ENCODE measurements at regions not wholly inside any gene's neighbourhood (a gene's known extent, or its start where the extent isn't known, plus 50 kb on each side); places are given as distances from the start of the nearest gene placed in this dataset.

DNA sequence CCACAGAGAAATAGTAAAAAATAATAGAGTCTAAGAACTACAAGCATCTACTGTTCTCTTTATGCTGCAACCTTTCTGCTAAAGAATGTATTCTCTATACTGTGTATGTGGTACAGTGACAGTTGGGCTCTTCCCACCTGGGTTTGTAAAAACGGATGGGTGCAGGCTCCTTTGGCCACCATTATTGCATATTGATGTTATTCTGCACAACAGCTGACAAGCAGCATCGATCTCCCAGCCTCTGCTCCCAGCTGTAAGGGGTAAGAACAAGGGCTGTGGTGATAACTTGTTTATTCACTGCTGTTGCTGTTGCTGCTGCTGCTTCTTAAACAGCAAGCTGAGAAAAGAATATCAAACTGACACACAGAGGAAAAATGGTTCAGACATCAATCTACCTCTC is 56.1 kb downstream of the KCNRG start:
- ATAC-seq = peak; percentile 24; the same call in 2 of the 3 replicates
- TF ChIP-seq SNAI2 (CRISPR knock-in tag; IDR thresholded peaks at IDR 0.05) (no peak), RARB (CRISPR knock-in tag; IDR thresholded peaks at IDR 0.05) (no peak), ESRRG (CRISPR knock-in tag; IDR thresholded peaks at IDR 0.05) (no peak), ZC3H10 (CRISPR knock-in tag; IDR thresholded peaks at IDR 0.05) (no peak), BACH2 (CRISPR knock-in tag; IDR thresholded peaks at IDR 0.05; ENCODE audit: borderline replicate concordance) (no peak)
- TF ChIP-seq, protein P1, sequence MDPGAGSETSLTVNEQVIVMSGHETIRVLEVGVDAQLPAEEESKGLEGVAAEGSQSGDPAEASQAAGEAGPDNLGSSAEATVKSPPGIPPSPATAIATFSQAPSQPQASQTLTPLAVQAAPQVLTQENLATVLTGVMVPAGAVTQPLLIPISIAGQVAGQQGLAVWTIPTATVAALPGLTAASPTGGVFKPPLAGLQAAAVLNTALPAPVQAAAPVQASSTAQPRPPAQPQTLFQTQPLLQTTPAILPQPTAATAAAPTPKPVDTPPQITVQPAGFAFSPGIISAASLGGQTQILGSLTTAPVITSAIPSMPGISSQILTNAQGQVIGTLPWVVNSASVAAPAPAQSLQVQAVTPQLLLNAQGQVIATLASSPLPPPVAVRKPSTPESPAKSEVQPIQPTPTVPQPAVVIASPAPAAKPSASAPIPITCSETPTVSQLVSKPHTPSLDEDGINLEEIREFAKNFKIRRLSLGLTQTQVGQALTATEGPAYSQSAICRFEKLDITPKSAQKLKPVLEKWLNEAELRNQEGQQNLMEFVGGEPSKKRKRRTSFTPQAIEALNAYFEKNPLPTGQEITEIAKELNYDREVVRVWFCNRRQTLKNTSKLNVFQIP (CRISPR knock-in tag; IDR thresholded peaks at IDR 0.05; ENCODE audit: borderline replicate concordance, low read depth) = no peak
- TF ChIP-seq, protein P2, sequence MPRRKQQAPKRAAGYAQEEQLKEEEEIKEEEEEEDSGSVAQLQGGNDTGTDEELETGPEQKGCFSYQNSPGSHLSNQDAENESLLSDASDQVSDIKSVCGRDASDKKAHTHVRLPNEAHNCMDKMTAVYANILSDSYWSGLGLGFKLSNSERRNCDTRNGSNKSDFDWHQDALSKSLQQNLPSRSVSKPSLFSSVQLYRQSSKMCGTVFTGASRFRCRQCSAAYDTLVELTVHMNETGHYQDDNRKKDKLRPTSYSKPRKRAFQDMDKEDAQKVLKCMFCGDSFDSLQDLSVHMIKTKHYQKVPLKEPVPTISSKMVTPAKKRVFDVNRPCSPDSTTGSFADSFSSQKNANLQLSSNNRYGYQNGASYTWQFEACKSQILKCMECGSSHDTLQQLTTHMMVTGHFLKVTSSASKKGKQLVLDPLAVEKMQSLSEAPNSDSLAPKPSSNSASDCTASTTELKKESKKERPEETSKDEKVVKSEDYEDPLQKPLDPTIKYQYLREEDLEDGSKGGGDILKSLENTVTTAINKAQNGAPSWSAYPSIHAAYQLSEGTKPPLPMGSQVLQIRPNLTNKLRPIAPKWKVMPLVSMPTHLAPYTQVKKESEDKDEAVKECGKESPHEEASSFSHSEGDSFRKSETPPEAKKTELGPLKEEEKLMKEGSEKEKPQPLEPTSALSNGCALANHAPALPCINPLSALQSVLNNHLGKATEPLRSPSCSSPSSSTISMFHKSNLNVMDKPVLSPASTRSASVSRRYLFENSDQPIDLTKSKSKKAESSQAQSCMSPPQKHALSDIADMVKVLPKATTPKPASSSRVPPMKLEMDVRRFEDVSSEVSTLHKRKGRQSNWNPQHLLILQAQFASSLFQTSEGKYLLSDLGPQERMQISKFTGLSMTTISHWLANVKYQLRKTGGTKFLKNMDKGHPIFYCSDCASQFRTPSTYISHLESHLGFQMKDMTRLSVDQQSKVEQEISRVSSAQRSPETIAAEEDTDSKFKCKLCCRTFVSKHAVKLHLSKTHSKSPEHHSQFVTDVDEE (CRISPR knock-in tag; IDR thresholded peaks at IDR 0.05) = no peak

DNA sequence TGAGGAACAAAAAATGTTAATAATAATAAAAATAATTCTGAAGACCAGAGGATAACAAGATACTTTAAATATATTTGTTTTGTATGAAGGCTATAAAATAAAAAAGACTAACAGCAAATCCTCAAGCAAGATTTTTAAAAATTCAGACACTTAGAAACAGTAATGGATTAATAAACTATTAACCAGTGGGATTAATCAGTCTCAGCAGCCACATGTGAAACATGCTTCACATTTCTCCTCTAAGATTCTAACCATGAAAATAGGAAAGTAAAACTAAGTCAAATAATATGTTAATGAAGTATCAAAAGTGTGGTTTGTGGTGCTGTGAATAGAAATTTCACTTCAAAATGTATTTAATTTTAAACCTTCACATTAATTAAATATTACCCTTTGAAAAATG is 57.4 kb downstream of the KCNRG start:
- ATAC-seq = no peak
- TF ChIP-seq ZFP30 (CRISPR knock-in tag; IDR thresholded peaks at IDR 0.05) (no peak), BACH2 (CRISPR knock-in tag; IDR thresholded peaks at IDR 0.05; ENCODE audit: borderline replicate concordance) (no peak), SNAI2 (CRISPR knock-in tag; IDR thresholded peaks at IDR 0.05) (no peak)
- TF ChIP-seq, protein P1 (CRISPR knock-in tag; IDR thresholded peaks at IDR 0.05; ENCODE audit: borderline replicate concordance, low read depth) = no peak
- TF ChIP-seq, protein P3, sequence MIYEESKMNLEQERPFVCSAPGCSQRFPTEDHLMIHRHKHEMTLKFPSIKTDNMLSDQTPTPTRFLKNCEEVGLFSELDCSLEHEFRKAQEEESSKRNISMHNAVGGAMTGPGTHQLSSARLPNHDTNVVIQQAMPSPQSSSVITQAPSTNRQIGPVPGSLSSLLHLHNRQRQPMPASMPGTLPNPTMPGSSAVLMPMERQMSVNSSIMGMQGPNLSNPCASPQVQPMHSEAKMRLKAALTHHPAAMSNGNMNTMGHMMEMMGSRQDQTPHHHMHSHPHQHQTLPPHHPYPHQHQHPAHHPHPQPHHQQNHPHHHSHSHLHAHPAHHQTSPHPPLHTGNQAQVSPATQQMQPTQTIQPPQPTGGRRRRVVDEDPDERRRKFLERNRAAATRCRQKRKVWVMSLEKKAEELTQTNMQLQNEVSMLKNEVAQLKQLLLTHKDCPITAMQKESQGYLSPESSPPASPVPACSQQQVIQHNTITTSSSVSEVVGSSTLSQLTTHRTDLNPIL (CRISPR knock-in tag; IDR thresholded peaks at IDR 0.05; ENCODE audit: low read depth) = no peak
- TF ChIP-seq, protein P4, sequence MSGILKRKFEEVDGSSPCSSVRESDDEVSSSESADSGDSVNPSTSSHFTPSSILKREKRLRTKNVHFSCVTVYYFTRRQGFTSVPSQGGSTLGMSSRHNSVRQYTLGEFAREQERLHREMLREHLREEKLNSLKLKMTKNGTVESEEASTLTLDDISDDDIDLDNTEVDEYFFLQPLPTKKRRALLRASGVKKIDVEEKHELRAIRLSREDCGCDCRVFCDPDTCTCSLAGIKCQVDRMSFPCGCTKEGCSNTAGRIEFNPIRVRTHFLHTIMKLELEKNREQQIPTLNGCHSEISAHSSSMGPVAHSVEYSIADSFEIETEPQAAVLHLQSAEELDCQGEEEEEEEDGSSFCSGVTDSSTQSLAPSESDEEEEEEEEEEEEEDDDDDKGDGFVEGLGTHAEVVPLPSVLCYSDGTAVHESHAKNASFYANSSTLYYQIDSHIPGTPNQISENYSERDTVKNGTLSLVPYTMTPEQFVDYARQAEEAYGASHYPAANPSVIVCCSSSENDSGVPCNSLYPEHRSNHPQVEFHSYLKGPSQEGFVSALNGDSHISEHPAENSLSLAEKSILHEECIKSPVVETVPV (CRISPR knock-in tag; IDR thresholded peaks at IDR 0.05) = no peak

DNA sequence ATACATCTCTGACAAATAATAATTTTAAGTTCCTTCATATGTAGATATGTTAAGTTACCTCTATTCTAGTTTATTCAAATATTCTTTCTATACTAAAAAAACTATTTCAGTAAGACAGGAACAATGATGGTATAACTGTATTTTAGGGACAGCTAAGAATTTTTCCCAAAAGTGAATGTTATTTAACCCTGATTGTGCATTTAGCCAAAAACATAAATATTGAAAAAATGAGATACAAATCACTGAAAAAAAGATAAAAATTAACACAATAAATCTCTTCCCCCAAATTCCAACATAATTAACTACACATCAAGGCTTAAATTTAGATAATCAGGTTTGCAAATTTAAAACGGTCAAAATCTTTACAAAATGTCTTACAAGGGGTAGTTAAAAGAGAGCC is 58.1 kb downstream of the KCNRG start:
- ATAC-seq = no peak
- no peak for TF ChIP-seq RARB (CRISPR knock-in tag; IDR thresholded peaks at IDR 0.05)
- TF ChIP-seq, protein P1 (CRISPR knock-in tag; IDR thresholded peaks at IDR 0.05; ENCODE audit: borderline replicate concordance, low read depth) = no peak
- no peak for TF ChIP-seq ZNF70 (CRISPR knock-in tag; IDR thresholded peaks at IDR 0.05)
- no peak for TF ChIP-seq ZFP3 (CRISPR knock-in tag; IDR thresholded peaks at IDR 0.05)
- TF ChIP-seq ZFP30 (CRISPR knock-in tag; IDR thresholded peaks at IDR 0.05) = no peak
- no peak for TF ChIP-seq ARNTL (CRISPR knock-in tag; IDR thresholded peaks at IDR 0.05; ENCODE audit: borderline replicate concordance, low read depth)
- no peak for TF ChIP-seq SNAI2 (CRISPR knock-in tag; IDR thresholded peaks at IDR 0.05)
- TF ChIP-seq TCF4 (CRISPR knock-in tag; IDR thresholded peaks at IDR 0.05; ENCODE audit: borderline replicate concordance) = no peak
- no peak for TF ChIP-seq ISL1 (CRISPR knock-in tag; IDR thresholded peaks at IDR 0.05)
- no peak for TF ChIP-seq ZNF565 (CRISPR knock-in tag; conservative IDR thresholded peaks at IDR 0.05; ENCODE audit: low read depth)

DNA sequence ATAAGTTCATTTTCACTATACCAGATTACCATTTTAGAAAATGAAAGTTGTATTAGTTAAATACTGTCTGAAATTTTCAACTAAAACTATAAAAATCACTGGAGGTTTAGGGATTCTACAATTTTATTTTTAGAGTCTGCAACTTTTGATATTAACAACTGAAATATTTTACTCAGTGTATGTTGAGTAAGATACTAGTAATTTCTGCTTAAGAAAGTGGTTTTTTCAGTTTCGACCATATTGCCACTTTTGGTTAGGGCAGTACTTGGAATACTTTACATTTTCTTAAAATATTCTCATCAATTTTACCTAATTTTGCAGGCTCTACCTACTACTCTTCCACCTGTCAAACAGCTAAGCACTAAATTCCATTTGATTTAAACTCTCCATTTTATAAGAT is 59.6 kb downstream of the KCNRG start:
- no peak for ATAC-seq

More for the DNA sequence above, 59.6 kb downstream of the KCNRG start:
- TF ChIP-seq ISL1 (CRISPR knock-in tag; IDR thresholded peaks at IDR 0.05) = no peak
- TF ChIP-seq PPARA (CRISPR knock-in tag; IDR thresholded peaks at IDR 0.05; ENCODE audit: borderline replicate concordance) = no peak
- TF ChIP-seq, protein P3 (CRISPR knock-in tag; IDR thresholded peaks at IDR 0.05; ENCODE audit: low read depth) = no peak
- TF ChIP-seq ESRRG (CRISPR knock-in tag; IDR thresholded peaks at IDR 0.05) = no peak
- TF ChIP-seq SNAI2 (CRISPR knock-in tag; IDR thresholded peaks at IDR 0.05) = no peak
- no peak for TF ChIP-seq TCF4 (CRISPR knock-in tag; IDR thresholded peaks at IDR 0.05; ENCODE audit: borderline replicate concordance)
- no peak for TF ChIP-seq ZFP3 (CRISPR knock-in tag; IDR thresholded peaks at IDR 0.05)
- TF ChIP-seq, protein P5, sequence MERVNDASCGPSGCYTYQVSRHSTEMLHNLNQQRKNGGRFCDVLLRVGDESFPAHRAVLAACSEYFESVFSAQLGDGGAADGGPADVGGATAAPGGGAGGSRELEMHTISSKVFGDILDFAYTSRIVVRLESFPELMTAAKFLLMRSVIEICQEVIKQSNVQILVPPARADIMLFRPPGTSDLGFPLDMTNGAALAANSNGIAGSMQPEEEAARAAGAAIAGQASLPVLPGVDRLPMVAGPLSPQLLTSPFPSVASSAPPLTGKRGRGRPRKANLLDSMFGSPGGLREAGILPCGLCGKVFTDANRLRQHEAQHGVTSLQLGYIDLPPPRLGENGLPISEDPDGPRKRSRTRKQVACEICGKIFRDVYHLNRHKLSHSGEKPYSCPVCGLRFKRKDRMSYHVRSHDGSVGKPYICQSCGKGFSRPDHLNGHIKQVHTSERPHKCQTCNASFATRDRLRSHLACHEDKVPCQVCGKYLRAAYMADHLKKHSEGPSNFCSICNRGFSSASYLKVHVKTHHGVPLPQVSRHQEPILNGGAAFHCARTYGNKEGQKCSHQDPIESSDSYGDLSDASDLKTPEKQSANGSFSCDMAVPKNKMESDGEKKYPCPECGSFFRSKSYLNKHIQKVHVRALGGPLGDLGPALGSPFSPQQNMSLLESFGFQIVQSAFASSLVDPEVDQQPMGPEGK (CRISPR knock-in tag; IDR thresholded peaks at IDR 0.05; ENCODE audit: borderline replicate concordance) = no peak

Measured in SK-N-SH treated with all-trans-retinoic acid at 6 μM for 48 hours (cell line).